ENCODE measurements at regions not wholly inside any gene's neighbourhood (a gene's known extent, or its start where the extent isn't known, plus 50 kb on each side); places are given as distances from the start of the nearest gene placed in this dataset.

DNA sequence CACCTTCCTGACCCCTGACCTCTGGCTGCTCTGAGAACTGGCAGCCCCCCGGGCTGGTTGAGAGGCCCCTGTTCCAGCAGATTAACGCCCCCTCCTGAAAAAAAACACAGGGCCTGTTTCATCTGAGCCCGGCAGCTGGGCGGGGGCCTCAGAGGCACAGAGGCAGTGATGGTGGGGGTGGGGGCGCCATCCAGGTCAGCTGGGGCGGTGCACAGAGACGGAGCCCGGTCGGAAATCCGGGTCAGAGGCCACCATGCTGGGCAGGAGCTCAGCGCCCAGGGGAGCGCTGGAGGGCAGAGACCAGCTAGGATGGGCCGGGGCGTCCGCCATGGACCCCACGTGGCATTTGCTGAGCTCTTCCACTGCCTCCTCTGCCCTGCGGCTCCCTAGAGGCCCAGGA lies 68.0 kb downstream of the UNCX start:
- TF ChIP-seq, protein P1, sequence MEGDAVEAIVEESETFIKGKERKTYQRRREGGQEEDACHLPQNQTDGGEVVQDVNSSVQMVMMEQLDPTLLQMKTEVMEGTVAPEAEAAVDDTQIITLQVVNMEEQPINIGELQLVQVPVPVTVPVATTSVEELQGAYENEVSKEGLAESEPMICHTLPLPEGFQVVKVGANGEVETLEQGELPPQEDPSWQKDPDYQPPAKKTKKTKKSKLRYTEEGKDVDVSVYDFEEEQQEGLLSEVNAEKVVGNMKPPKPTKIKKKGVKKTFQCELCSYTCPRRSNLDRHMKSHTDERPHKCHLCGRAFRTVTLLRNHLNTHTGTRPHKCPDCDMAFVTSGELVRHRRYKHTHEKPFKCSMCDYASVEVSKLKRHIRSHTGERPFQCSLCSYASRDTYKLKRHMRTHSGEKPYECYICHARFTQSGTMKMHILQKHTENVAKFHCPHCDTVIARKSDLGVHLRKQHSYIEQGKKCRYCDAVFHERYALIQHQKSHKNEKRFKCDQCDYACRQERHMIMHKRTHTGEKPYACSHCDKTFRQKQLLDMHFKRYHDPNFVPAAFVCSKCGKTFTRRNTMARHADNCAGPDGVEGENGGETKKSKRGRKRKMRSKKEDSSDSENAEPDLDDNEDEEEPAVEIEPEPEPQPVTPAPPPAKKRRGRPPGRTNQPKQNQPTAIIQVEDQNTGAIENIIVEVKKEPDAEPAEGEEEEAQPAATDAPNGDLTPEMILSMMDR (IDR thresholded peaks at IDR 0.05), result no peak
- TF ChIP-seq POLR2A (IDR thresholded peaks at IDR 0.05), result no peak

All from adrenal gland (tissue), 5 donors.